K562 (cell line): ENCODE measurements at regions not wholly inside any gene's neighbourhood (a gene's known extent, or its start where the extent isn't known, plus 50 kb on each side); places are given as distances from the start of the nearest gene placed in this dataset.

ENCODE experiments used
- ATAC-seq: fragments of 200-7000 bp; cut with Tn5 transposase; 3 replicates; pipeline ENCODE4 v1.9.1; 2020; ENCODE audit warnings: moderate library complexity
- BruUV-seq: library from RNA; stranded (reverse); fragments of 400-500 nt; replicated peaks from 2 replicates; lab custom pipeline; 2021; lab: Mats Ljungman, UMichigan
- CTCF ChIA-PET: fragments of 300-600 bp; formaldehyde crosslinking; extraction: SDS; loops from one replicate; lab custom pipeline; 2021; ENCODE audit warnings: low intra/inter-chr PET ratio; lab: Yijun Ruan, JAX
- POLR2A ChIA-PET: fragments of 300-600, 350-650 bp; sonication (Branson Sonifier 250); formaldehyde crosslinking; extraction: SDS; loops from one replicate; lab custom pipeline; 2021; ENCODE audit warnings: antibody characterized with exemption, inconsistent platforms; lab: Yijun Ruan, JAX
- DNase-seq, 4 experiments: peaks; one replicate each; pipeline versions ENCODE4 v3.0.0 to v3.0.0-alpha.2; 2011 to 2018; ENCODE audit warnings: low spot score in 3 of 4, mixed read lengths in 3 of 4; ENCODE audit errors: extremely low read depth in 1 of 4
- FAIRE-seq: peaks from 2 replicates; lab custom pipeline; 2011; peaks lifted over from hg19 to GRCh38; lab: Jason Lieb, UNC
- H2AFZ ChIP-seq: 2 replicates; pipeline ENCODE4 v1.6.0; 2011; ENCODE audit warnings: low read depth, low read length, control low read depth, inconsistent platforms
- H3K27ac ChIP-seq: fragments of 200-600 bp; 3 replicates; pipeline ENCODE4 v1.8.0; 2011; ENCODE audit warnings: low read depth, mild to moderate bottlenecking, control low read depth, inconsistent platforms, low read length, moderate library complexity, mixed read lengths; ENCODE audit errors: extremely low read depth
- H3K27me3 ChIP-seq, 2 experiments: fragments of 300-600 bp in 1 of 2; 2 replicates in 1 of 2; 3 replicates in 1 of 2; pipeline versions ENCODE4 v1.6.0 to v1.8.0; 2011; ENCODE audit warnings: inconsistent platforms in 2 of 2, low read length in 2 of 2, mild to moderate bottlenecking in 1 of 2, mixed read lengths in 1 of 2, moderate library complexity in 1 of 2; ENCODE audit not compliant: control insufficient read depth in 2 of 2, insufficient read depth in 2 of 2
- H3K36me3 ChIP-seq: fragments of 300-600 bp; 3 replicates; pipeline ENCODE4 v1.8.0; 2011; ENCODE audit warnings: mild to moderate bottlenecking, low read length, inconsistent platforms; ENCODE audit not compliant: control insufficient read depth, insufficient read depth
- H3K4me1 ChIP-seq, 2 experiments: fragments of 200-600 bp in 1 of 2; replicated peaks in 1 of 2; 2 replicates in 1 of 2; 3 replicates in 1 of 2; pipeline versions ENCODE4 v1.5.1 to v1.8.0; 2011; ENCODE audit warnings: inconsistent platforms in 2 of 2, low read length in 2 of 2, mild to moderate bottlenecking in 1 of 2, mixed read lengths in 1 of 2, moderate library complexity in 1 of 2; ENCODE audit not compliant: control insufficient read depth in 2 of 2, insufficient read depth in 2 of 2
- H3K4me2 ChIP-seq: 2 replicates; pipeline ENCODE4 v1.6.1; 2011; ENCODE audit warnings: low read length, control low read depth, inconsistent platforms, mixed read lengths; ENCODE audit not compliant: insufficient read depth
- H3K4me3 ChIP-seq: fragments of 200-600 bp; sonication (generic), shearing (Covaris generic); 2 replicates; pipeline ENCODE4 v1.5.1; 2016; ENCODE audit warnings: control low read depth, inconsistent platforms
- H3K79me2 ChIP-seq: fragments of 200-600 bp; 3 replicates; pipeline ENCODE4 v1.8.0; 2011; ENCODE audit warnings: low read length, inconsistent platforms; ENCODE audit not compliant: control insufficient read depth, insufficient read depth
- H3K9ac ChIP-seq, 2 experiments: 2 replicates each; pipeline versions ENCODE4 v1.6.0 to v1.6.1; 2011; ENCODE audit warnings: low read depth in 2 of 2, low read length in 2 of 2, control low read depth in 1 of 2, inconsistent platforms in 1 of 2, mild to moderate bottlenecking in 1 of 2, mixed read lengths in 1 of 2; ENCODE audit not compliant: insufficient read depth in 1 of 2
- H3K9me1 ChIP-seq: one replicate; pipeline ENCODE4 v1.6.0; 2011; ENCODE audit warnings: inconsistent platforms, mild to moderate bottlenecking, low read length, moderate library complexity; ENCODE audit not compliant: control insufficient read depth, insufficient read depth
- H3K9me3 ChIP-seq: replicated peaks from 2 replicates; pipeline ENCODE4 v1.5.1; 2011; ENCODE audit warnings: low read depth, low read length, inconsistent platforms; ENCODE audit not compliant: control insufficient read depth, insufficient read depth
- H4K20me1 ChIP-seq: replicated peaks from 2 replicates; pipeline ENCODE4 v1.6.1; 2011; ENCODE audit warnings: low read length, inconsistent platforms, mixed read lengths; ENCODE audit not compliant: control insufficient read depth, insufficient read depth
- E2F6 ChIP-seq, 2 experiments: IDR thresholded peaks; 2 replicates each; pipeline ENCODE4 v1.6.1; 2011; ENCODE audit warnings: borderline replicate concordance in 1 of 2, control low read depth in 1 of 2, low read depth in 1 of 2, low read length in 1 of 2, mild to moderate bottlenecking in 1 of 2, mixed read lengths in 1 of 2, moderate library complexity in 1 of 2; ENCODE audit not compliant: insufficient read depth in 1 of 2, insufficient read length in 1 of 2, poor library complexity in 1 of 2, severe bottlenecking in 1 of 2; ENCODE audit errors: extremely low read depth in 1 of 2
- EHMT2 ChIP-seq: fragments of 450-650 bp; IDR thresholded peaks from 2 replicates; pipeline ENCODE4 v1.6.1; 2018; ENCODE audit warnings: antibody characterized with exemption
- ELK3 ChIP-seq: fragments of 450-650 bp; formaldehyde crosslinking; IDR thresholded peaks from 2 replicates; pipeline ENCODE4 v1.4.0; 2020; ENCODE audit warnings: mild to moderate bottlenecking
- MAZ ChIP-seq, 2 experiments: fragments of 450-650 bp in 1 of 2; sonication (generic) in 1 of 2; formaldehyde crosslinking; IDR thresholded peaks in 1 of 2; conservative IDR thresholded peaks in 1 of 2; 2 replicates each; pipeline versions ENCODE4 v1.4.0 to v1.5.0; 2020; ENCODE audit warnings: mild to moderate bottlenecking in 1 of 2, missing genetic modification reagents in 1 of 2
- PCBP2 ChIP-seq: fragments of 200-400 bp; formaldehyde crosslinking; IDR thresholded peaks from 2 replicates; pipeline ENCODE4 v1.6.1; 2018; ENCODE audit warnings: low read length, low read depth, mild to moderate bottlenecking, moderate library complexity; ENCODE audit not compliant: poor library complexity, severe bottlenecking
- REST ChIP-seq, 2 experiments: fragments of 450-650 bp; formaldehyde crosslinking in 1 of 2; IDR thresholded peaks; 2 replicates each; pipeline versions ENCODE4 v1.4.0 to v1.6.1; 2014 to 2020; ENCODE audit warnings: mild to moderate bottlenecking in 2 of 2, borderline replicate concordance in 1 of 2, low read depth in 1 of 2
- ZNF655 ChIP-seq: fragments of 250-450 bp; sonication (Bioruptor Pico); IDR thresholded peaks from 2 replicates; pipeline ENCODE4 v1.5.0; 2021
- whole genome bisulfite sequencing: fragments of 100-300 bp; shearing (Covaris generic); methylation state at CpG from one replicate; pipeline ENCODE4 v1.1.6; 2016; ENCODE audit warnings: low coverage, mixed read lengths; ENCODE audit not compliant: insufficient coverage; ENCODE audit errors: missing lambda C conversion rate; 5-methylcytosine and 5-hydroxymethylcytosine counted together
- in situ Hi-C: fragments of 300-500 bp; cut with MboI; formaldehyde crosslinking; loops from 4 replicates; pipeline ENCODE4 v1.15.0; 2018; ENCODE audit warnings: inconsistent platforms, mixed read lengths
- intact Hi-C: fragments of 100-400 bp; cut with micrococcal nuclease; formaldehyde crosslinking; loops from 2 replicates; pipeline ENCODE4 v1.14.2; 2022

- ATAC-seq (no peak), DNase-seq (no peak), FAIRE-seq (no peak)
- in situ Hi-C loops (no loop called here), intact Hi-C loops (no loop called here)
- H3K9ac ChIP-seq: no peak overlapping the region
- ChIA-PET POLR2A (no interaction called here), CTCF (no interaction called here)
- no peaks in the 10 kb centered on the region for H3K27me3 ChIP-seq
- H3K27ac ChIP-seq: no peak overlapping the region
- no peak overlapping the region for H2AFZ ChIP-seq
- H3K4me1 ChIP-seq: no peaks in the 10 kb centered on the region
- H3K79me2 ChIP-seq: no peaks in the 10 kb centered on the region
- no TSS peak for BruUV-seq
- no peaks in the 10 kb centered on the region for H3K9me3 ChIP-seq
- H3K4me2 ChIP-seq: no peak overlapping the region
- H3K36me3 ChIP-seq: no peaks in the 10 kb centered on the region
- no peaks in the 10 kb centered on the region for H3K9me1 ChIP-seq
- 13% methylated on average over 2 of the region's 2 CpGs for WGBS
- H3K4me3 ChIP-seq: no peak overlapping the region
- H4K20me1 ChIP-seq: no peaks in the 10 kb centered on the region
- TF ChIP-seq MAZ (CRISPR knock-in tag; conservative IDR thresholded peaks at IDR 0.05 in 1 of 2, IDR thresholded peaks at IDR 0.05 in 1 of 2) (no peak), ELK3 (CRISPR knock-in tag) (no peak), ZNF655 (CRISPR knock-in tag) (no peak), E2F6 (IDR thresholded peaks at IDR 0.05; ENCODE audit: borderline replicate concordance in 1 of 2, extremely low read depth in 1 of 2, insufficient read depth in 1 of 2, insufficient read length in 1 of 2, low read depth in 1 of 2, low read length in 1 of 2, poor library complexity in 1 of 2, severe bottlenecking in 1 of 2) (no peak), REST (IDR thresholded peaks at IDR 0.05; ENCODE audit: borderline replicate concordance) (no peak), REST (CRISPR knock-in tag; IDR thresholded peaks at IDR 0.05; ENCODE audit: low read depth) (no peak), EHMT2 (no peak), PCBP2 (no peak)
These were observed 142.1 kb upstream of the NAALADL2 start for GRCh38 chr3:174716956-174717505.
